ENCODE measurements at regions not wholly inside any gene's neighbourhood (a gene's known extent, or its start where the extent isn't known, plus 50 kb on each side); places are given as distances from the start of the nearest gene placed in this dataset.
A peak's percentile ranks its signal among the peaks of the same experiment; 100 is the strongest.

DNA sequence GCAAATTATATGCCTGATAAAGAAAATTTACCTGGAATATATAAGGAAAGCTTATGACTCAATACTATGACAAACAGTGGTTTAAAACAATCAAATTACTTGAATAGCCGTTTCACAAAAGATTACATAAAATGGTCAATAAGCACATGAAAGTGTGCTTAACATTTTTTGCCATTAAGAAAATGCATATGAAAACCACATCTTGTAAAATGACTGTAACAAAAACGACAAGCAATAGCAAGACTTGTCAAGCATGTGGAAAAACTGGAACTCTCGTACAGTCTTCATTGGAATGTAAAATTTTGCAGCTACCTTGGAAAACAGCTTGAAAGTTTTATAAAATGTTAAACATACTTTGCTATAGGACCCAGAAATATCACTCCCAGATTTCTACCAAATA lies 1110.3 kb downstream of the NAALADL2 start:
- Histone ChIP-seq H3K9me3 (peaks cover 0 to 56% (median 9%) of the 10 kb centered on the region in 11 donors), H3K36me3 (no peaks in the 10 kb centered on the region), H3K27me3 (no peaks in the 10 kb centered on the region), H3K4me3 (no peak overlapping the region), H3K27ac (no peak overlapping the region), H3K4me1 (no peaks in the 10 kb centered on the region)
- DNase-seq (no peak), ATAC-seq (no peak)
- TF ChIP-seq, protein P1, sequence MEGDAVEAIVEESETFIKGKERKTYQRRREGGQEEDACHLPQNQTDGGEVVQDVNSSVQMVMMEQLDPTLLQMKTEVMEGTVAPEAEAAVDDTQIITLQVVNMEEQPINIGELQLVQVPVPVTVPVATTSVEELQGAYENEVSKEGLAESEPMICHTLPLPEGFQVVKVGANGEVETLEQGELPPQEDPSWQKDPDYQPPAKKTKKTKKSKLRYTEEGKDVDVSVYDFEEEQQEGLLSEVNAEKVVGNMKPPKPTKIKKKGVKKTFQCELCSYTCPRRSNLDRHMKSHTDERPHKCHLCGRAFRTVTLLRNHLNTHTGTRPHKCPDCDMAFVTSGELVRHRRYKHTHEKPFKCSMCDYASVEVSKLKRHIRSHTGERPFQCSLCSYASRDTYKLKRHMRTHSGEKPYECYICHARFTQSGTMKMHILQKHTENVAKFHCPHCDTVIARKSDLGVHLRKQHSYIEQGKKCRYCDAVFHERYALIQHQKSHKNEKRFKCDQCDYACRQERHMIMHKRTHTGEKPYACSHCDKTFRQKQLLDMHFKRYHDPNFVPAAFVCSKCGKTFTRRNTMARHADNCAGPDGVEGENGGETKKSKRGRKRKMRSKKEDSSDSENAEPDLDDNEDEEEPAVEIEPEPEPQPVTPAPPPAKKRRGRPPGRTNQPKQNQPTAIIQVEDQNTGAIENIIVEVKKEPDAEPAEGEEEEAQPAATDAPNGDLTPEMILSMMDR (IDR thresholded peaks at IDR 0.05) = no peak
- 84 to 88% methylated on average over 3 of the region's 3 CpGs for WGBS, 2 donors
- intact Hi-C loops (cut with DNase I) = no loop called here

GRCh38 chr3:175965036-175965435 lies 1105.9 kb downstream of the NAALADL2 start:
- intact Hi-C loops (cut with DNase I) = no loop called here
- TF ChIP-seq, protein P1 (IDR thresholded peaks at IDR 0.05) = no peak
- no peaks in the 10 kb centered on the region for H3K4me1 ChIP-seq
- DNase-seq (no peak), ATAC-seq (no peak)
- WGBS, 2 donors = 30 to 55% methylated on average over 1 of the region's 1 CpG
- H3K9me3 ChIP-seq = peaks cover 0 to 45% (median 9%) of the 10 kb centered on the region in 11 donors
- H3K36me3 ChIP-seq = no peaks in the 10 kb centered on the region
- no peak overlapping the region for H3K27ac ChIP-seq
- H3K4me3 ChIP-seq = no peak overlapping the region
- H3K27me3 ChIP-seq = no peaks in the 10 kb centered on the region

DNA sequence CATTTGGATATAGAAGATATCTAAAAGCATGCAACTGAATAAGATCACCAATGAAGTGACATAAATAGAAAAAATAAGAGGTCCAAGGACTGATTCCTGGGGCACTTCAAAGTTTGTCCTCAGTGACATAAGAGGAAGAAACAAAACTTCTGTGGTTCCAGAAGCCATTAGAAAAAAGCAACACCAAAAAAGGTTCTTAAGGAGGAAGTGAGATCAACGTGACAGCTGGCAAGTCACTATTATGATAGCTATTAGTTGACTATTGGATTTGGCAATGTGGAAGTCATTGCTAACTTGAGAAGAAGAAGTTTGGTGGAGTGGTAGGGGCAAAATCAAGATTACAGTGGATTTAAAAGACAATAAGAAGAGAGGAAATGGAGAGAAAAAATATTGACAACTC lies 1098.3 kb downstream of the NAALADL2 start:
- no peak for DNase-seq
- intact Hi-C loops (cut with DNase I) = no loop called here
- H3K4me1 ChIP-seq = no peaks in the 10 kb centered on the region
- 48 to 52% methylated on average over 1 of the region's 1 CpG for WGBS, 2 donors
- H3K4me3 ChIP-seq = no peak overlapping the region
- H3K27me3 ChIP-seq = no peaks in the 10 kb centered on the region
- TF ChIP-seq, protein P1 (IDR thresholded peaks at IDR 0.05) = no peak
- no peak overlapping the region for H3K27ac ChIP-seq
- H3K36me3 ChIP-seq = no peaks in the 10 kb centered on the region
- H3K9me3 ChIP-seq = peaks cover 0 to 21% (median 0%) of the 10 kb centered on the region in 11 donors
- ATAC-seq = no peak

DNA sequence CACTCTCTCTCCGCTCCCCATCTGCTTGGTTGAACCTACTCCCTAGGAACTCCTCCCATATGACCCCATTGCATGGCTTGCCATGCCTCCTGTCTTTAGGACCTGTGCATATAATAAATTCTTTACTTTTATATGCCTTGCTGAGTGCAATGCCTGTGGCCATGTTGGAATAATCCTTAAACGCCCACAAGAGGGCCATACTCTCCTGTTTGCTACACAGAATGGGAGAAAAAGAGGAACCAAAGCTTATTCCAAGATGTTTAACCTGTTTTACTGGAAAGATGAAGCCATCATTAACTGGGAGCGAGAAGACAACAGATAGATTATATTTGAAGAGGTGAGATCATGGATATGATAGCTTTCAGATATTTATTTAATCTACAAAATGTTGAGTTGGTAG lies 1097.8 kb downstream of the NAALADL2 start:
- Histone ChIP-seq H3K9me3 (peaks cover 0 to 21% (median 0%) of the 10 kb centered on the region in 11 donors), H3K27me3 (no peaks in the 10 kb centered on the region), H3K27ac (no peak overlapping the region), H3K36me3 (no peaks in the 10 kb centered on the region), H3K4me1 (no peaks in the 10 kb centered on the region), H3K4me3 (no peak overlapping the region)
- DNase-seq = no peak
- WGBS, 2 donors = 66 to 73% methylated on average over 3 of the region's 3 CpGs
- intact Hi-C loops (cut with DNase I) = no loop called here
- TF ChIP-seq, protein P1 (IDR thresholded peaks at IDR 0.05) = peak in 4 of 9 donors; percentile 21 to 38 (median 24)
- no peak for ATAC-seq

Measured in heart right ventricle (tissue), 16 donors.